HG03196 (cell line): ENCODE measurements at regions not wholly inside any gene's neighbourhood (a gene's known extent, or its start where the extent isn't known, plus 50 kb on each side); places are given as distances from the start of the nearest gene placed in this dataset.
"Not testable (repeated sequence)": the region's sequence is repeated elsewhere in the genome, so short reads cannot be mapped to it uniquely, and the experiment has no call there.

Source experiments
- ATAC-seq: cut with Tn5 transposase; IDR thresholded peaks from one replicate; pipeline ENCODE4 v1.9.1; 2021; ENCODE audit not compliant: unreplicated experiment

- ATAC-seq, result no peak
Observed at GRCh38 chr6:62889240-62889639, 322.0 kb upstream of the FKBP1C start.

- ATAC-seq, result no peak
Observed at GRCh38 chr6:62891065-62891647, 320.1 kb upstream of the FKBP1C start.

- ATAC-seq, result no peak
Observed at GRCh38 chr6:62894114-62894513, 317.2 kb upstream of the FKBP1C start.

GRCh38 chr6:62903266-62903665, 308.0 kb upstream of the FKBP1C start:
- ATAC-seq, result no peak

DNA sequence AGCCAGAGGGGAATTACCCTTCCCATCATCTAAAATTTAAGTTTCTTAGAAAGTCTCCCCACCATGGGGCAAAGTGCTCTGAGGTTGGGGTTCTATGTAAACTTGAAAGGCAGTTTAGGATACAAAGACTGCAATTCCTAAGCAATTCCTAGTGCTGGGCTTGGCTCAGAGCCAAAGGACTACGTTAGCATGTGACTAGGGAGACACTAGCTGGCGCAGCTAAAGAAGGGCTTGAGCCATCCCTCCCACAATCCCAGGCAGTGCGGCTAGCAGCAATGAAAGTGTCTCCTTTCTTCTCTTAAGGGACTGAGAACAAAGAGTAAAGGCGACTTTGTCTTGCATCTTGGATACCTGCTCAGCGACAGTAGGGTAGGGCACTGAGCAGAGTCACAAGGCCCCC, 306.6 kb upstream of the FKBP1C start:
- ATAC-seq, result no peak

GRCh38 chr6:62914530-62914929, 296.7 kb upstream of the FKBP1C start:
- ATAC-seq, result no peak

GRCh38 chr6:62923728-62924127, 287.5 kb upstream of the FKBP1C start:
- no peak for ATAC-seq

GRCh38 chr6:62940848-62941247, 270.4 kb upstream of the FKBP1C start:
- ATAC-seq, result no peak

GRCh38 chr6:62942000-62942399, 269.3 kb upstream of the FKBP1C start:
- ATAC-seq, result no peak

DNA sequence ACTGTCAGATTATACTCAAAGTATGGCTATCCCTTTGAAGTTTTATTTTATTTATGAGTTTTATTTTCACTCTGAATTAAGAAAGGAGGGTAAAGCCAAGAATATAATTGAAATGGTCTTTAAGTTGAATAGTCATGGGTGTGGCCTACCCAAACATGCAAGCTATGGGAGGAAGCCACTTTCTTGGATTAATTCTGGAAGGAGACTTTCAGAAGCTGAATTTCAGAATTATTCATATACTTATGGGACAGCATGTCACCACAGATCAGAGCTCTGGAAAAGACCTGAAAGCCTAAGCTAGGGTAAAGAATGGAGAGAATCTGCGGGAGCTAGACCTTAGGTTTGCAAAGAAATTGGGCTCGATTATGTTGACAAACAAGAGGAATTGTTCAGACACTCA, 242.4 kb upstream of the FKBP1C start:
- ATAC-seq, result no peak

DNA sequence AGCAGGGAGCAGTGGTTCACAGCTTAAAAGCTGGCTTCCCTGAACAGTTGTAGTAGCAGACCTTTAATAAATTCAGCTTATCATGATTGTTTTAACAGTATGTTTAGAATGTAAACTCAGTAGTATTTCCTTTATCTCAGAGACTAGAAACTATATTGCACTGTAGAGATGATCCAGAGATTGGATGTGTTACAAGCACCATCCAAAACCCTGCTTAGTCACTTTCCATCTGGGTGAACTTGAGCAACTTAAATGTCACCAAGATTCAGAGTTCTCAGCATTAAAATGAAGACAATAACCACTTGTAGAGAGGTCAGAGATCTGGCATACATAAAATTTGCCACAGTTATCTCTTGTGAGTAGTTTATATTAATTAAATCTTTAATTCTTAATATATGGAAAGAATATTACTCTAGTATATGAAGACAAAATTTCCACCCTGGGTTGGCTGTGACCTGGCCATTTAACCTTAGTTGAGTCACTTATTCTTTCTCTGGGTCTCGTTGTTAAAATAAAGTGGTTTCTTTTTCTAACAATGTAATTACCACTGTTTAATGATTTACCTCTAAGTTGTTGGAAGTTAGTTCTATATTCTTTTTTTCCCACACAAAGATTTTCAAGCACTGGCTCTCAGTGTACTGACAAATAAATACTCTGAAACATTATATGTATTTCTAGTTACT, 239.2 kb upstream of the FKBP1C start:
- peak; percentile 56 for ATAC-seq

DNA sequence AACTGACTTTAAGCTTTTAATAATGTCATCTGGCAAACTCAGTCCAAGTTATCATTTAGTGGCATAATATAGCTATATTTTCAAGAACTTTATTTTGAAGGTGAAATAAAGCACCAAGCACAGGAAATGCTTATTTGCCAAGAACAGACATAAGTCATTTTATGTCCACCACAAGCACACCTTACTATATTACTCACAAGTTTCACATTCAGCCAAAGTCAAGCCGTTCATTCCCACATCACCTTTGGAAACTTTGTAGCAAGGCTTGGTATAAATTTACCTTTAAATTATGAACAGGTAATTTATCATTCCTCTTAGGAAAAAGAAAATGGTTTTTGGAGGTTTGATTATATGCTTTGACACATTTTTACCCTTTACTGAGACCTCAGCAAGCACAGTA, 236.8 kb upstream of the FKBP1C start:
- ATAC-seq, result peak; percentile 75

GRCh38 chr6:62976566-62976965, 234.7 kb upstream of the FKBP1C start:
- ATAC-seq, result no peak

DNA sequence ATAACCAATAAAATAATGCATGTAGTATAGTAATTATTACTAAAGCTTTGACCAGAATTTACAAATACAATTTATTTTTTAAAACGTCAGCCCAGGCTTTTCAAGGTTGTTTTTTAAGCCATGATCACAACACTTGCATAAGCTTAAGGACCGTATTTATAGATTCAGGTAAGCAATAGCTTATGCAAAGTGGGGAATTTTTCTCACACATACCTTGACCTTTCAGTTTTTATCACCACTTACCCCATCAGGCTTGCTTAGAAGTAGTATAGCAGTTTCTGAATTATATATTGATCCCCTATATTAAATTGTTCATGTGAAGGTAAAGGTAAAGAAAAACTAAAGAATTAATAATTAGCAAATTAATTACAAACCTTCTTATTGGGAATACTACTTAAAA, 232.3 kb upstream of the FKBP1C start:
- ATAC-seq, result no peak

DNA sequence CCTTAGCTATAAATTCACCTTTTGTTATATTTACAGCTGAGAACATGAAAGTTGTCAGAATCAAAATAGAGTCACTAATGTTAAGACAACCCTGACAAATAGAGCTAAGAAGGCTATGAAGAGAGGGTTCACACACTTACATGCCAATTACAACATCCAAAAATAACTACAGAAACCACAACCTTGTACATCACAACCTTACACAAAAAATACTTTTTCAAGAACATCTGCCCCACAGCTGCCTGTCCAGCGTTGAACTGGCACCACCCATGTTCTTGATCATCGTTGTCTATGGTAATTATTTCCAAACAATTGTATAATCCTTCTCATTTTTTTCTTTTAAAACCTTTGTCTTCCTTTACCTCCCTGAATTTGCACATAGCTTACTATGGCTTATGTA, 231.2 kb upstream of the FKBP1C start:
- ATAC-seq, result no peak

- ATAC-seq, result no peak
Observed at GRCh38 chr6:62980724-62981123, 230.5 kb upstream of the FKBP1C start.

DNA sequence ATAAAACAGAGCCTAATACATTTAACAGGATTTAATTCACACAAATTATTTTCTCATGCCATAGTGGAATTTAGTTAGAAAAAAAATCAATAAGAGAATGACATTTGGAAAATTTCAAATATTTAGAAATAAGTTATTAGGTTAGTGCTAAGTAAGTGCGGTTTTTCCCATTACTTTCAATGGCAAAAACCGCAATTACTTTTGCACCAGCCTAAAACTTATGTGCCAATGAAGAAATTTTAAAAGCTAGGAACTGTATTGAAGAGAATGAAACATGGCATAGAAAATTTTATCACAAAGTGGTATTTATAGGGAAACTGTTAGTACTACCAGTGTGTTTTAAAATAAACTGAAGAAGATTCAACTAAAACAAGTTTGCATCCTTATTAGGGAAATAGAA, 228.3 kb upstream of the FKBP1C start:
- ATAC-seq, result no peak

GRCh38 chr6:62991696-62992095, 219.6 kb upstream of the FKBP1C start:
- ATAC-seq, result not testable (repeated sequence)

- no peak for ATAC-seq
Observed at GRCh38 chr6:62993951-62994350, 217.3 kb upstream of the FKBP1C start.

- ATAC-seq, result no peak
Observed at GRCh38 chr6:62998022-62998421, 213.2 kb upstream of the FKBP1C start.

DNA sequence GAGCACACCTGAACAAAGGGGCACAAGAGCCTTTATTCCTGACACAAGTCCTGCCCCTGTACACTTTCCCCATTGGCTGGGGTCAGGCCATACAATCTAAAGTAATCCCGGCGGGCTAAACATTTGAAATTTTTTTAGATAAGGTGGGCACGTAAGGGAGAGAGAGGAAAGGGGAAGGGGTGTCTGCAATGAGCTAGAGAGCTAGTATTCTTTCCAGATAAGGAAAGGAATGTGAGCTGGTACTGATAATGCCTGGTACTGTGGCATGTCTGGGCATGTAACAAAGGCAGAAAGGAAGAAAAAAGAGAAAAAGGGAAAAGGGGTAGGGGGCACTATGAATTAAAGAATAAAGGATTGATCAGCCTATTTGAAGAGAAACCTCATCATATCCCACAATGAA, 212.0 kb upstream of the FKBP1C start:
- ATAC-seq, result not testable (repeated sequence)

DNA sequence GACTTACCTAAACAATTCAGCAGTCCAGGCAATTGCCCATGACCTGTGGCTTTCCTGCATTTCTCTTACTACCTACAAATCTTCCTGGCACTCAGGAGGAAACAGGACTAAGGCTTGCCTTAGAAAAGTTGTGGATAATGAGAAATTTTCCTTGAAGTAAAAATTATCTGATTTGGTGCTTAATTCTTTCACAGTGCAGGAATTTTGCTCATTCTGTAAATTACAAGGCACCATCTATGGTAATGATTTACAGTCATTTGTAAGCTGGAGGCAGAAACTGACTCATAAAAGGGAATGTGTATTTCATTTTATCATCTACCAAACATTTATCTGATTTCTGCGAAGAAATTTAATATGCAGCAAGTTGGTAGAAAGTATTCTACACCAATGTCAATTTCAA, 211.5 kb upstream of the FKBP1C start:
- ATAC-seq, result no peak

DNA sequence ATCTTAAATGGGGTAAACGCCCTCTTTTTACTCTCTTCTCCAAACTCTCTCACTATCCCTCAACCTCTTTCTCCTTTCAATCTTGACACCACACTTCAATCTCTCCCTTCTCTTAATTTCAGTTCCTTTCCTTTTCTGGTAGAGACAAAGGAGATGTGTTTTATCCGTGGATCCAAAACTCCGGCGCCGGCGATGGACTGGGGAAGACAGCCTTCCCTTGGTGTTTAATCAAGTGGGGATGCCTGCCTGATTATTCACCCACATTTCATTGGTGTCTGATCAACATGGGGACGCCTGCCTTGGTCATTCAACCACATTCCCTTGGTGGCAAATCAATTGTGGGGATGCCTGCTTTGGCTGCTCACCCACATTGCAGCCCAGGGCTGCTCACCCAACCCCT, 205.3 kb upstream of the FKBP1C start:
- ATAC-seq, result not testable (repeated sequence)
